ENCODE measurements at regions not wholly inside any gene's neighbourhood (a gene's known extent, or its start where the extent isn't known, plus 50 kb on each side); places are given as distances from the start of the nearest gene placed in this dataset.

- CTCF ChIA-PET, result no interaction called here
- DNase-seq, result no peak
Measured at GRCh38 chr3:94694894-94695293, 632.0 kb downstream of the NSUN3 start.

GRCh38 chr3:94704467-94704866 is 641.6 kb downstream of the NSUN3 start:
- Histone ChIP-seq H4K20me1 (ENCODE audit: low read length) (no peaks in the 10 kb centered on the region), H3K79me2 (ENCODE audit: low read length) (no peaks in the 10 kb centered on the region), H3K27me3 (ENCODE audit: low read length) (no peaks in the 10 kb centered on the region), H2AFZ (ENCODE audit: low read length) (no peak overlapping the region), H3K4me2 (ENCODE audit: low read length) (no peak overlapping the region), H3K4me1 (ENCODE audit: insufficient read depth, low read length) (no peaks in the 10 kb centered on the region), H3K36me3 (ENCODE audit: low read depth, low read length) (no peaks in the 10 kb centered on the region), H3K27ac (ENCODE audit: low read length) (no peak overlapping the region), H3K9ac (ENCODE audit: low read length) (no peak overlapping the region), H3F3A (ENCODE audit: low read length, unreplicated experiment) (no peaks in the 10 kb centered on the region), H3K4me3 (ENCODE audit: low read length) (no peak overlapping the region), H3K9me3 (ENCODE audit: low read length) (no peaks in the 10 kb centered on the region), H3K9me2 (replicated peaks; ENCODE audit: low read length) (no peaks in the 10 kb centered on the region)
- TF ChIP-seq EZH2phosphoT487 (IDR thresholded peaks at IDR 0.05; ENCODE audit: borderline replicate concordance, low read length) (no peak), EZH2 (IDR thresholded peaks at IDR 0.05; ENCODE audit: low read length, unreplicated experiment) (no peak), CTCF (conservative IDR thresholded peaks at IDR 0.05; ENCODE audit: low read depth, low read length) (no peak)
- DNase-seq, result no peak
- ATAC-seq, result peak; percentile 66
- ChIA-PET CTCF (no interaction called here), POLR2A (ENCODE audit: unreplicated experiment) (no interaction called here)
- intact Hi-C loops (cut with micrococcal nuclease), result no loop called here
- BruUV-seq (replicated peaks), result no TSS peak

More at GRCh38 chr3:94694894-94695293, 632.0 kb downstream of the NSUN3 start:
- Histone ChIP-seq H2AFZ (ENCODE audit: low read length) (no peak overlapping the region), H3K9ac (ENCODE audit: low read length) (no peak overlapping the region), H4K20me1 (ENCODE audit: low read length) (no peaks in the 10 kb centered on the region), H3K27me3 (ENCODE audit: low read length) (no peaks in the 10 kb centered on the region), H3K4me1 (ENCODE audit: insufficient read depth, low read length) (no peaks in the 10 kb centered on the region), H3K79me2 (ENCODE audit: low read length) (no peaks in the 10 kb centered on the region), H3K4me2 (ENCODE audit: low read length) (no peak overlapping the region), H3K4me3 (ENCODE audit: low read length) (no peak overlapping the region), H3K9me3 (ENCODE audit: low read length) (no peaks in the 10 kb centered on the region; the same call in 1 of the 2 replicates), H3K36me3 (ENCODE audit: low read depth, low read length) (no peaks in the 10 kb centered on the region), H3F3A (ENCODE audit: low read length, unreplicated experiment) (no peaks in the 10 kb centered on the region), H3K27ac (ENCODE audit: low read length) (no peak overlapping the region), H3K9me2 (replicated peaks; ENCODE audit: low read length) (no peaks in the 10 kb centered on the region)
- intact Hi-C loops (cut with micrococcal nuclease), result no loop called here
- POLR2A ChIA-PET (ENCODE audit: unreplicated experiment), result no interaction called here
- BruUV-seq (replicated peaks), result no TSS peak
- ATAC-seq, result no peak
- TF ChIP-seq CTCF (conservative IDR thresholded peaks at IDR 0.05; ENCODE audit: low read depth, low read length) (no peak), EZH2 (IDR thresholded peaks at IDR 0.05; ENCODE audit: low read length, unreplicated experiment) (no peak), EZH2phosphoT487 (IDR thresholded peaks at IDR 0.05; ENCODE audit: borderline replicate concordance, low read length) (no peak)

GRCh38 chr3:94709249-94709902 is 646.5 kb downstream of the NSUN3 start:
- H3K27me3 ChIP-seq (ENCODE audit: low read length), result no peaks in the 10 kb centered on the region
- no peak overlapping the region for H2AFZ ChIP-seq (ENCODE audit: low read length)
- DNase-seq (no peak), ATAC-seq (no peak)
- no peaks in the 10 kb centered on the region for H3K36me3 ChIP-seq (ENCODE audit: low read depth, low read length)
- no peaks in the 10 kb centered on the region for H3K9me2 ChIP-seq (replicated peaks; ENCODE audit: low read length)
- POLR2A ChIA-PET (ENCODE audit: unreplicated experiment), result no interaction called here
- no peaks in the 10 kb centered on the region for H3F3A ChIP-seq (ENCODE audit: low read length, unreplicated experiment)
- CTCF ChIA-PET, result no interaction called here
- H3K4me2 ChIP-seq (ENCODE audit: low read length), result no peak overlapping the region
- no peaks in the 10 kb centered on the region for H4K20me1 ChIP-seq (ENCODE audit: low read length)
- intact Hi-C loops (cut with micrococcal nuclease), result no loop called here
- no peak overlapping the region for H3K4me3 ChIP-seq (ENCODE audit: low read length)
- H3K9ac ChIP-seq (ENCODE audit: low read length), result no peak overlapping the region
- TF ChIP-seq CTCF (conservative IDR thresholded peaks at IDR 0.05; ENCODE audit: low read depth, low read length) (no peak), EZH2 (IDR thresholded peaks at IDR 0.05; ENCODE audit: low read length, unreplicated experiment) (no peak), EZH2phosphoT487 (IDR thresholded peaks at IDR 0.05; ENCODE audit: borderline replicate concordance, low read length) (no peak)
- no peaks in the 10 kb centered on the region for H3K79me2 ChIP-seq (ENCODE audit: low read length)
- H3K27ac ChIP-seq (ENCODE audit: low read length), result no peak overlapping the region
- no peaks in the 10 kb centered on the region for H3K9me3 ChIP-seq (ENCODE audit: low read length)
- no peaks in the 10 kb centered on the region for H3K4me1 ChIP-seq (ENCODE audit: insufficient read depth, low read length)
- BruUV-seq (replicated peaks), result no TSS peak

All from PC-3 (cell line).